NB4 (cell line): ENCODE measurements at regions not wholly inside any gene's neighbourhood (a gene's known extent, or its start where the extent isn't known, plus 50 kb on each side); places are given as distances from the start of the nearest gene placed in this dataset.

ENCODE experiments used
- DNase-seq: peaks from one replicate; pipeline ENCODE4 v3.0.0; 2010; ENCODE audit warnings: low read depth
- H3K4me3 ChIP-seq: one replicate; pipeline ENCODE4 v1.5.1; 2011; ENCODE audit warnings: mild to moderate bottlenecking, low read depth, low read length, moderate library complexity
- MYC ChIP-seq: IDR thresholded peaks from 2 replicates; pipeline ENCODE4 v1.6.1; 2011; ENCODE audit warnings: low read depth, low read length
- POLR2A ChIP-seq: IDR thresholded peaks from 2 replicates; pipeline ENCODE4 v1.6.1; 2011; ENCODE audit warnings: mild to moderate bottlenecking; ENCODE audit not compliant: insufficient read length; ENCODE audit errors: extremely low read depth
- TF ChIP-seq, protein P1 (sequence below): IDR thresholded peaks from 2 replicates; pipeline ENCODE4 v1.6.1; 2011; ENCODE audit warnings: low read depth, low read length
- TF ChIP-seq, protein P2 (sequence below): IDR thresholded peaks from one replicate; pipeline ENCODE4 v1.5.1; 2012; ENCODE audit warnings: low read depth, low read length

DNA sequence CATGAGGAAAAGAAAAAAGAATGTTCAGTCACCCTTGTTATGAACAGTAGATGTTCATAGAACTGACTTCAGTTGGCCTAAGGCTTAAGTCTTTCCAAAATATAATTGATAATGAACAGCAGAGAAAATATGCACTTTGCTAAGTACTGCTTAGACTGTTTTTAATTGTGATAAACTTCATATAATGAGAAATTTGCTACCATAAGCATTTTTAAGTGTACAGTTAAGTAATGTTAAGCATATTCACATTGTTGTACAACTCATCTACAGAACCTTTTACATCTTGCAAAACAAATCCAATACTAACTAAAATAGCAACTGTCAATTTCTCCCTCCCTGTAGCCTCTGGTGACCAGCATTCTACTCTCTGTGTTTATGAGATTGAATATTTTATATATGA is 792.2 kb upstream of the LCORL start:
- no peak overlapping the region for H3K4me3 ChIP-seq
- no peak for DNase-seq
- TF ChIP-seq, protein P1, sequence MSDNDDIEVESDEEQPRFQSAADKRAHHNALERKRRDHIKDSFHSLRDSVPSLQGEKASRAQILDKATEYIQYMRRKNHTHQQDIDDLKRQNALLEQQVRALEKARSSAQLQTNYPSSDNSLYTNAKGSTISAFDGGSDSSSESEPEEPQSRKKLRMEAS: no peak
- TF ChIP-seq, protein P2, sequence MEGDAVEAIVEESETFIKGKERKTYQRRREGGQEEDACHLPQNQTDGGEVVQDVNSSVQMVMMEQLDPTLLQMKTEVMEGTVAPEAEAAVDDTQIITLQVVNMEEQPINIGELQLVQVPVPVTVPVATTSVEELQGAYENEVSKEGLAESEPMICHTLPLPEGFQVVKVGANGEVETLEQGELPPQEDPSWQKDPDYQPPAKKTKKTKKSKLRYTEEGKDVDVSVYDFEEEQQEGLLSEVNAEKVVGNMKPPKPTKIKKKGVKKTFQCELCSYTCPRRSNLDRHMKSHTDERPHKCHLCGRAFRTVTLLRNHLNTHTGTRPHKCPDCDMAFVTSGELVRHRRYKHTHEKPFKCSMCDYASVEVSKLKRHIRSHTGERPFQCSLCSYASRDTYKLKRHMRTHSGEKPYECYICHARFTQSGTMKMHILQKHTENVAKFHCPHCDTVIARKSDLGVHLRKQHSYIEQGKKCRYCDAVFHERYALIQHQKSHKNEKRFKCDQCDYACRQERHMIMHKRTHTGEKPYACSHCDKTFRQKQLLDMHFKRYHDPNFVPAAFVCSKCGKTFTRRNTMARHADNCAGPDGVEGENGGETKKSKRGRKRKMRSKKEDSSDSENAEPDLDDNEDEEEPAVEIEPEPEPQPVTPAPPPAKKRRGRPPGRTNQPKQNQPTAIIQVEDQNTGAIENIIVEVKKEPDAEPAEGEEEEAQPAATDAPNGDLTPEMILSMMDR: no peak

DNA sequence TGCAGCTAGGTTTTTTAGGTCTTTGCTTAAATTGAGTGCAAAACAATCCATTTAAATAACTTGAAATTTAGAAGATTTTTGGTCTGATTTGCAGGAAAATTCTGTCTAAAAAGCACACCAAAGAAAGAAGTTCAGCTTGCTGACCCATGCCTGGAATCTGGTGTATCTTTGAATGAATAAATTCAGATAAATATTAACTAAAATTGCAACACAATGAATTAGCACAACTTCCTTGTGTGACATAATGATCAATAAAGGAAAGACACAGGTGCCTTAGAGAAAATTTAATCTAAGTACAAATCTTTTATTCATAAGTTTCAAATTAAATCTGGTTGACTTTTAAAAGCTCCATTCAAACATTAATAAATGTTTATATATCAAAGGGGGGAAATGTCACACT is 791.5 kb upstream of the LCORL start:
- DNase-seq: no peak
- H3K4me3 ChIP-seq: no peak overlapping the region
- TF ChIP-seq, protein P1: no peak
- TF ChIP-seq MYC (no peak), POLR2A (no peak)
- TF ChIP-seq, protein P2: no peak

DNA sequence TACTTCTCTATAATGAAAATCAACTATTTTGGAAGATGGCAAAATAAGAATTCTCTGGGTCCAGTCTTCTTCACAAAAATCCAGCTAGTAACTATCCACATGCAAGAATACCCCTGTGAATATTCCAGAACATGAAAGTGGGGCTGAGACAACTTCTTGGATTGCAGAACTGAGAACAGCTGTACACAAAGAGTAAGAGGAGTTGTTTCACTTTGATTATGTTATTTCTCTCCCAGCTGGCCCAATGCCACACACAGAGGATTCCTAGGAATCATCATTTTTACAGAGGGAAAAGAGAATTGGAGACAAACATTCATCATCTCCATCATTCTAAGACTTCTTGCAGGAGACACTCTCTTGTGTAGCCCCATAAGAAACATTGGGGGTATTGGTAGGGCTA is 782.2 kb upstream of the LCORL start:
- TF ChIP-seq, protein P1: no peak
- TF ChIP-seq, protein P2: no peak
- TF ChIP-seq MYC (no peak), POLR2A (no peak)
- DNase-seq: no peak
- no peak overlapping the region for H3K4me3 ChIP-seq

DNA sequence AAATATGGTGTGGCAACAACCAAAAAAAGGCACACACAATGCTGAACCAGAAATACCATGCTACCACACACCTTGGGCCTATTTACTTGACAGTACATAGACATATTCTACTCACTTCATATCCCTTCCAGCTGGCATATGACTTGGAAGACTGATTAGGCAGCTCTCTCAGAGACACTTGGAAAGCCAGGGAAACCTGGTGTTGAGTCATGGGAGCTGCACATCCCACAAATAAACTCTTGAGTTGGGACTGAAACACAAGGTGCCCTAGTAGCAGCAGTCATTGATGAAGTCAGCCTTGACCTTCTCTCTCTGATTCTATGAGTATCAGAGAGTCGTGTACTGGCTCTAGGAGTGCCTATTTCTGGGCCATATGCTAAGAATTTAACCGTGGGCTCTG is 776.6 kb upstream of the LCORL start:
- no peak overlapping the region for H3K4me3 ChIP-seq
- TF ChIP-seq, protein P1: no peak
- TF ChIP-seq MYC (no peak), POLR2A (no peak)
- TF ChIP-seq, protein P2: no peak
- DNase-seq: no peak

DNA sequence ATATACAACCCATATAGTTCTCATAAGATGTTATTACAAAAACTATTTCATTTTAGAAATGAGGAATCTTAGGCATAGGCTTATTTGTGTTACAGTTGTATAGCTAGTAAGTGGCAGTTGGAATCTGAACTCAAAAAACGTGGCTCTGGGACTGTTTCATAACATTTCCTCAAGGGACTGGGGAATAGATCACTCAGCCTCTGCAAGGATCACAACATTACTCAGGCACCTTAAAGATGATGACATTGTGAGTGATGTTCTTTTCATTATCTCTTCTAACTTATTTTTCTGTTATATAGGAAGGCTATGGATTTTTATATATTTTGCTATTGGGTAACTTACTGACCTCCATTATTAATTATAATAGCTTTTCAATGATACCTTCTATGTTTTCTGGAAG is 774.2 kb upstream of the LCORL start:
- no peak for DNase-seq
- no peak overlapping the region for H3K4me3 ChIP-seq
- TF ChIP-seq, protein P1: no peak
- TF ChIP-seq, protein P2: no peak
- no peak for TF ChIP-seq POLR2A
- no peak for TF ChIP-seq MYC

DNA sequence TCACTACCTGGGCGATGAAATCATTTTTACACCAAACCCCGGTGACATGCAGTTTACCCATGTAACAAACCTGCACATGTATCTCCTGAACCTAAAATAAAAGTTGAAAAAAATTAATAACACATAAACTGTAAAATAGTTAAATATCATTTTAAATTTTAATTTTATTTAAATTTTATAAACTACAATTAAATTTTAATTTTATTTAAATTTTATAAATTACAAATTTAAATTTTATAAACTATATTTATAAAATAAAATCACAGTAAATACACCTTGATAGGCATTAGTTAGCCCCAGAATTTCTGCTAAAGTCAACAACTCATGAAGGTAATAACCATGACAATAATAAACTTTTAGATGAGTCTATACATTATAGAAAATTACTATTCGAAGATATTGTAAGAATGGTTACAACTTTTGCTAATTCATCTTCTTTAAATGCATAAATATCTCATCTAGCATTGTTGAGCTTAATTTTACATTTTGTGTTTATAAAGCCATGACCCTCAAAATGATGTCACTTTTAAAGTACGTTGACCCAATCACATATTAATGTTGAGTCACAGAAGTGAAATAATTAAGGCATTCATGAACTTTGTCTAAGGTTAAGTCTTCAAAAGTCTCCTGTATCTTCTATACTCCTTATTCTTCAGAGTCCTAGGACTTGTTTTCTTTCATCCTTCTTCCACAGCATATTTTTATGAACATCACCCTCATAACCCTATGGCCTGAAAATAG is 755.8 kb upstream of the LCORL start:
- DNase-seq: no peak
- TF ChIP-seq POLR2A: no peak
- TF ChIP-seq, protein P2: no peak
- TF ChIP-seq MYC: no peak
- TF ChIP-seq, protein P1: no peak
- no peak overlapping the region for H3K4me3 ChIP-seq
